ENCODE measurements at regions not wholly inside any gene's neighbourhood (a gene's known extent, or its start where the extent isn't known, plus 50 kb on each side); places are given as distances from the start of the nearest gene placed in this dataset.

DNA sequence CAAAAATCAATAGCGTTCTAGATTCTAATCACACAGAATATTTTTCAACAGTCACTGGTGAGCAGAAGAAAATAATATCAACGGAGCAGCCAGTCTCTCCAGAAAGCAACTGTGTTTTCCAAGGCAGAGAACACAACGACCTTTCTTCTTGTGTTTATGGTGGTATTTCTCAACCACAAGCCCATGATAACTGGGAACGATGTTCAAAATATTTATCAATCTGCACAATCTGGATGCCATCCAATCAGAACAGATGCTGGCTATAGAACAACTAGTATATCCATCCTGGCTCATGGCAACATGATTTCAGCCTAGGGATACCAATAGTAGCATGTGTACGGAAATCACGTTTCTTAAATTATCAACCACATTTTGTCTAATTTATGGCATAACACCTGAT is 162.7 kb upstream of the RUNX1 start:
- no peak overlapping the region for H3K9ac ChIP-seq (ENCODE audit: insufficient read depth, low read length, poor library complexity, severe bottlenecking)
- Mint-ChIP-seq H3K27ac (no peak overlapping the region), H3K9me3 (peaks cover 0 to 8% (median 2%) of the 10 kb centered on the region in 7 donors), H3K4me3 (no peak overlapping the region), H3K4me1 (peaks cover under 1% of the 10 kb centered on the region), H3K27me3 (ENCODE audit: low read depth in 3 of 3) (no peaks in the 10 kb centered on the region), H3K36me3 (no peaks in the 10 kb centered on the region)
- no peak overlapping the region for H3K4me3 ChIP-seq (replicated peaks in 1 of 3; ENCODE audit: low read depth in 2 of 3, low read length in 3 of 3)
- 100% methylated on average over 1 of the region's 6 CpGs for WGBS (ENCODE audit: insufficient coverage)
- no peaks in the 10 kb centered on the region for H3K27me3 ChIP-seq (ENCODE audit: control insufficient read depth in 2 of 2, insufficient read depth in 2 of 2, low read length in 2 of 2)
- H3K4me2 ChIP-seq (replicated peaks; ENCODE audit: extremely low read depth, low read length, poor library complexity, severe bottlenecking) = no peak overlapping the region
- no peaks in the 10 kb centered on the region for H3K79me2 ChIP-seq (ENCODE audit: insufficient read depth, low read length)
- no peak overlapping the region for H2AFZ ChIP-seq (ENCODE audit: insufficient read depth, low read depth, low read length, poor library complexity, severe bottlenecking)
- H4K20me1 ChIP-seq (ENCODE audit: insufficient read depth, low read length) = no peaks in the 10 kb centered on the region
- peaks cover 0 to under 1% of the 10 kb centered on the region in 2 donors for H3K4me1 ChIP-seq (ENCODE audit: control insufficient read depth in 1 of 2, insufficient read depth in 2 of 2, low read length in 2 of 2)
- TF ChIP-seq, protein P1, sequence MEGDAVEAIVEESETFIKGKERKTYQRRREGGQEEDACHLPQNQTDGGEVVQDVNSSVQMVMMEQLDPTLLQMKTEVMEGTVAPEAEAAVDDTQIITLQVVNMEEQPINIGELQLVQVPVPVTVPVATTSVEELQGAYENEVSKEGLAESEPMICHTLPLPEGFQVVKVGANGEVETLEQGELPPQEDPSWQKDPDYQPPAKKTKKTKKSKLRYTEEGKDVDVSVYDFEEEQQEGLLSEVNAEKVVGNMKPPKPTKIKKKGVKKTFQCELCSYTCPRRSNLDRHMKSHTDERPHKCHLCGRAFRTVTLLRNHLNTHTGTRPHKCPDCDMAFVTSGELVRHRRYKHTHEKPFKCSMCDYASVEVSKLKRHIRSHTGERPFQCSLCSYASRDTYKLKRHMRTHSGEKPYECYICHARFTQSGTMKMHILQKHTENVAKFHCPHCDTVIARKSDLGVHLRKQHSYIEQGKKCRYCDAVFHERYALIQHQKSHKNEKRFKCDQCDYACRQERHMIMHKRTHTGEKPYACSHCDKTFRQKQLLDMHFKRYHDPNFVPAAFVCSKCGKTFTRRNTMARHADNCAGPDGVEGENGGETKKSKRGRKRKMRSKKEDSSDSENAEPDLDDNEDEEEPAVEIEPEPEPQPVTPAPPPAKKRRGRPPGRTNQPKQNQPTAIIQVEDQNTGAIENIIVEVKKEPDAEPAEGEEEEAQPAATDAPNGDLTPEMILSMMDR (IDR thresholded peaks at IDR 0.05) = no peak
- no peak overlapping the region for H3K27ac ChIP-seq (ENCODE audit: low read depth in 1 of 2, low read length in 2 of 2)
- DNase-seq = no peak
- intact Hi-C loops (cut with micrococcal nuclease) = no loop called here
- H3K9me3 ChIP-seq (replicated peaks in 1 of 2; ENCODE audit: control insufficient read depth in 1 of 2, insufficient read depth in 1 of 2, low read length in 2 of 2) = no peaks in the 10 kb centered on the region
- H3K36me3 ChIP-seq (replicated peaks in 1 of 2; ENCODE audit: control insufficient read depth in 1 of 2, insufficient read depth in 2 of 2, low read length in 2 of 2) = no peaks in the 10 kb centered on the region

DNA sequence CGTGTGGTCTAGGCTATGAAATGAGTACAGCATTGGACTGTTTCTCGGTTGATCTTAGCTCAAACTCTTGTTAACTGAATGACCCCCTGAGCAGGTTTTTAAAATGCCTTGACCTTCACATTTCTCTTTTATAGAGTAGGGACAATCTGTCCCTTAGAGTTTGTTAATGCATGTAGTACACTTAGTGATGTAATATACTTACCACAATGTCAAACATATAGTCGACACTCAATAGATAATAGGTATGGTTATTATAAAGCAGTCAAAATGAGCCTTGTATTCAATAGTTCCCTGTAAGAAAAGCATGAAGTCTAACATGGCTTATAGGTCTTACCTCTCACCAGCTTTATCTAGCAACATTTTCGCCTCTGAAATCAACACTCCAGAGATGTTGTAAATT is 161.0 kb upstream of the RUNX1 start:
- no peak overlapping the region for H3K4me3 Mint-ChIP-seq

More for the DNA sequence above, 161.0 kb upstream of the RUNX1 start:
- H3K4me1 Mint-ChIP-seq = peaks cover 17% of the 10 kb centered on the region
- peaks cover 14 to 17% of the 10 kb centered on the region in 2 donors for H3K4me1 ChIP-seq (ENCODE audit: control insufficient read depth in 1 of 2, insufficient read depth in 2 of 2, low read length in 2 of 2)
- H2AFZ ChIP-seq (ENCODE audit: insufficient read depth, low read depth, low read length, poor library complexity, severe bottlenecking) = no peak overlapping the region
- no peaks in the 10 kb centered on the region for H3K36me3 Mint-ChIP-seq
- no peak overlapping the region for H3K27ac ChIP-seq (ENCODE audit: low read depth in 1 of 2, low read length in 2 of 2)
- intact Hi-C loops (cut with micrococcal nuclease) = no loop called here
- no peak overlapping the region for H3K4me2 ChIP-seq (replicated peaks; ENCODE audit: extremely low read depth, low read length, poor library complexity, severe bottlenecking)
- H3K36me3 ChIP-seq (replicated peaks in 1 of 2; ENCODE audit: control insufficient read depth in 1 of 2, insufficient read depth in 2 of 2, low read length in 2 of 2) = no peaks in the 10 kb centered on the region
- whole genome bisulfite sequencing (ENCODE audit: insufficient coverage) = 100% methylated on average over 1 of the region's 4 CpGs
- H3K79me2 ChIP-seq (ENCODE audit: insufficient read depth, low read length) = no peaks in the 10 kb centered on the region
- no peaks in the 10 kb centered on the region for H3K27me3 ChIP-seq (ENCODE audit: control insufficient read depth in 2 of 2, insufficient read depth in 2 of 2, low read length in 2 of 2)
- H3K9me3 ChIP-seq (replicated peaks in 1 of 2; ENCODE audit: control insufficient read depth in 1 of 2, insufficient read depth in 1 of 2, low read length in 2 of 2) = no peaks in the 10 kb centered on the region
- H3K27ac Mint-ChIP-seq = no peak overlapping the region
- TF ChIP-seq, protein P1 (IDR thresholded peaks at IDR 0.05) = no peak
- no peaks in the 10 kb centered on the region for H4K20me1 ChIP-seq (ENCODE audit: insufficient read depth, low read length)
- H3K4me3 ChIP-seq (replicated peaks in 1 of 3; ENCODE audit: low read depth in 2 of 3, low read length in 3 of 3) = no peak overlapping the region
- DNase-seq = no peak
- no peak overlapping the region for H3K9ac ChIP-seq (ENCODE audit: insufficient read depth, low read length, poor library complexity, severe bottlenecking)
- peaks cover 0 to 8% (median 2%) of the 10 kb centered on the region in 7 donors for H3K9me3 Mint-ChIP-seq
- peaks cover 0 to 6% (median 0%) of the 10 kb centered on the region in 3 donors for H3K27me3 Mint-ChIP-seq (ENCODE audit: low read depth in 3 of 3)

Measured in CD14-positive monocyte (primary cell).